GM21423 (cell line): ENCODE measurements at regions not wholly inside any gene's neighbourhood (a gene's known extent, or its start where the extent isn't known, plus 50 kb on each side); places are given as distances from the start of the nearest gene placed in this dataset.

ENCODE experiments used
- ATAC-seq: cut with Tn5 transposase; IDR thresholded peaks from one replicate; pipeline ENCODE4 v1.9.1; 2021; ENCODE audit warnings: mild to moderate bottlenecking, moderate library complexity; ENCODE audit not compliant: unreplicated experiment

GRCh38 chr5:164359260-164360255 lies 854.1 kb downstream of the MAT2B start:
- ATAC-seq = no peak

- ATAC-seq = no peak
These were observed 855.2 kb downstream of the MAT2B start for GRCh38 chr5:164360589-164360988.

GRCh38 chr5:164361986-164362385 lies 856.6 kb downstream of the MAT2B start:
- no peak for ATAC-seq

GRCh38 chr5:164362835-164363234 lies 857.4 kb downstream of the MAT2B start:
- ATAC-seq = no peak

- ATAC-seq = no peak
These were observed 859.1 kb downstream of the MAT2B start for GRCh38 chr5:164364237-164365208.

GRCh38 chr5:164370841-164371240 lies 865.4 kb downstream of the MAT2B start:
- no peak for ATAC-seq

GRCh38 chr5:164372892-164373291 lies 867.5 kb downstream of the MAT2B start:
- ATAC-seq = no peak

GRCh38 chr5:164373876-164374275 lies 868.5 kb downstream of the MAT2B start:
- ATAC-seq = no peak

- ATAC-seq = no peak
These were observed 869.6 kb downstream of the MAT2B start for GRCh38 chr5:164375051-164375450.

- ATAC-seq = no peak
These were observed 871.4 kb downstream of the MAT2B start for GRCh38 chr5:164376843-164377242.

GRCh38 chr5:164377746-164378145 lies 872.3 kb downstream of the MAT2B start:
- ATAC-seq = no peak

- no peak for ATAC-seq
These were observed 878.2 kb downstream of the MAT2B start for GRCh38 chr5:164383662-164384061.

GRCh38 chr5:164392531-164392930 lies 887.1 kb downstream of the MAT2B start:
- no peak for ATAC-seq

- no peak for ATAC-seq
These were observed 889.3 kb downstream of the MAT2B start for GRCh38 chr5:164394686-164395194.

GRCh38 chr5:164412531-164412930 lies 907.1 kb downstream of the MAT2B start:
- ATAC-seq = no peak

- ATAC-seq = no peak
These were observed 914.7 kb downstream of the MAT2B start for GRCh38 chr5:164420161-164420560.

- no peak for ATAC-seq
These were observed 917.0 kb downstream of the MAT2B start for GRCh38 chr5:164422400-164422799.

GRCh38 chr5:164431634-164432304 lies 926.4 kb downstream of the MAT2B start:
- ATAC-seq = no peak

GRCh38 chr5:164433106-164433870 lies 927.9 kb downstream of the MAT2B start:
- no peak for ATAC-seq

- ATAC-seq = no peak
These were observed 930.2 kb downstream of the MAT2B start for GRCh38 chr5:164435576-164435975.
